GM12878 (cell line): ENCODE measurements at regions not wholly inside any gene's neighbourhood (a gene's known extent, or its start where the extent isn't known, plus 50 kb on each side); places are given as distances from the start of the nearest gene placed in this dataset.

Experiments
- ATAC-seq: fragments of 200-7000 bp; cut with Tn5 transposase; 3 replicates; pipeline ENCODE4 v1.9.1; 2020; ENCODE audit warnings: mild to moderate bottlenecking, moderate library complexity
- BruUV-seq: library from RNA; stranded (reverse); fragments of 400-500 nt; replicated peaks from 2 replicates; lab custom pipeline; 2021; lab: Mats Ljungman, UMichigan
- CTCF ChIA-PET: fragments of 300-600 bp; sonication (Branson Sonifier 250); formaldehyde crosslinking; extraction: SDS; loops from one replicate; lab custom pipeline; 2021; ENCODE audit warnings: inconsistent platforms; lab: Yijun Ruan, JAX
- POLR2A ChIA-PET: fragments of 350-600 bp; formaldehyde crosslinking; extraction: SDS; loops from one replicate; lab custom pipeline; 2021; ENCODE audit warnings: inconsistent platforms; lab: Charles Lee
- RAD21 ChIA-PET: fragments of 300-600 bp; sonication (Branson Sonifier 250); formaldehyde crosslinking; loops from one replicate; lab custom pipeline; 2023; ENCODE audit warnings: antibody characterized with exemption; ENCODE audit not compliant: unreplicated experiment; lab: Charles Lee
- SMC1A ChIA-PET: fragments of 300-600 bp; sonication (Branson Sonifier 250); formaldehyde crosslinking; loops from one replicate; lab custom pipeline; 2023; ENCODE audit not compliant: unreplicated experiment, uncharacterized antibody; lab: Charles Lee
- DNase-seq: peaks from one replicate; pipeline ENCODE4 v3.0.0-alpha.2; 2011; ENCODE audit warnings: low read depth, low spot score
- FAIRE-seq: peaks from 3 replicates; lab custom pipeline; 2011; peaks lifted over from hg19 to GRCh38; lab: Jason Lieb, UNC
- H2AFZ ChIP-seq: 2 replicates; pipeline ENCODE4 v1.6.0; 2011; ENCODE audit warnings: low read depth, low read length, control low read depth; ENCODE audit not compliant: control insufficient read depth
- H3K27ac ChIP-seq: 2 replicates; pipeline ENCODE4 v1.5.1; 2011; ENCODE audit warnings: control low read depth; ENCODE audit not compliant: control insufficient read depth, insufficient read depth
- H3K27me3 ChIP-seq, 2 experiments: replicated peaks in 1 of 2; 2 replicates each; pipeline versions ENCODE4 v1.6.0 to v1.6.1; 2011; ENCODE audit warnings: low read length in 1 of 2; ENCODE audit not compliant: control insufficient read depth in 2 of 2, insufficient read depth in 2 of 2
- H3K36me3 ChIP-seq, 2 experiments: 2 replicates each; pipeline ENCODE4 v1.5.1; 2011; ENCODE audit warnings: low read length in 1 of 2; ENCODE audit not compliant: control insufficient read depth in 2 of 2, insufficient read depth in 2 of 2
- H3K4me1 ChIP-seq: 2 replicates; pipeline ENCODE4 v1.6.1; 2011; ENCODE audit warnings: mild to moderate bottlenecking, low read length, moderate library complexity, mixed read lengths; ENCODE audit not compliant: control insufficient read depth, insufficient read depth
- H3K4me2 ChIP-seq: 2 replicates; pipeline ENCODE4 v1.6.0; 2011; ENCODE audit warnings: control low read depth; ENCODE audit not compliant: control insufficient read depth, insufficient read depth
- H3K4me3 ChIP-seq: fragments of 200-600 bp; sonication (generic); 2 replicates; pipeline ENCODE4 v1.5.1; 2016
- H3K79me2 ChIP-seq: 2 replicates; pipeline ENCODE4 v1.6.0; 2011; ENCODE audit warnings: low read length; ENCODE audit not compliant: control insufficient read depth, insufficient read depth
- H3K9ac ChIP-seq: 2 replicates; pipeline ENCODE4 v1.8.0; 2011; ENCODE audit warnings: low read length, control low read depth, mixed read lengths; ENCODE audit not compliant: control insufficient read depth, insufficient read depth
- H3K9me3 ChIP-seq: replicated peaks from 3 replicates; pipeline ENCODE4 v1.5.1; 2011; ENCODE audit warnings: mild to moderate bottlenecking, low read length; ENCODE audit not compliant: control insufficient read depth, insufficient read depth
- H4K20me1 ChIP-seq: 2 replicates; pipeline ENCODE4 v1.6.0; 2011; ENCODE audit not compliant: control insufficient read depth, insufficient read depth
- ASH2L ChIP-seq: fragments of 300-600, 200-600 bp; sonication (generic); IDR thresholded peaks from 2 replicates; pipeline ENCODE4 v1.6.1; 2017; ENCODE audit warnings: low read depth, mild to moderate bottlenecking, borderline replicate concordance
- BHLHE40 ChIP-seq, 2 experiments: fragments of 450-650 bp in 1 of 2; IDR thresholded peaks; 2 replicates each; pipeline ENCODE4 v1.6.1; 2011 to 2017; ENCODE audit warnings: low read depth in 2 of 2, borderline replicate concordance in 1 of 2, improper control_type of control experiment in 1 of 2, low read length in 1 of 2, mild to moderate bottlenecking in 1 of 2
- CHD1 ChIP-seq: IDR thresholded peaks from 2 replicates; pipeline ENCODE4 v1.6.1; 2012; ENCODE audit warnings: low read depth, low read length, improper control_type of control experiment
- ETV6 ChIP-seq, 2 experiments: fragments of 450-650 bp in 1 of 2; IDR thresholded peaks in 1 of 2; conservative IDR thresholded peaks in 1 of 2; 2 replicates each; pipeline ENCODE4 v1.6.1; 2014; ENCODE audit warnings: antibody characterized with exemption in 1 of 2, borderline replicate concordance in 1 of 2, low read depth in 1 of 2, mild to moderate bottlenecking in 1 of 2, moderate library complexity in 1 of 2
- EZH2 ChIP-seq: IDR thresholded peaks from 2 replicates; pipeline ENCODE4 v1.6.1; 2012; ENCODE audit warnings: low read depth, mild to moderate bottlenecking, control low read depth, inconsistent platforms, low read length, borderline replicate concordance; ENCODE audit not compliant: control insufficient read depth
- GABPA ChIP-seq: IDR thresholded peaks from 2 replicates; pipeline ENCODE4 v1.6.1; 2014; ENCODE audit warnings: antibody characterized with exemption, low read depth, mild to moderate bottlenecking, inconsistent platforms
- HDGF ChIP-seq: fragments of 450-650 bp; IDR thresholded peaks from 2 replicates; pipeline ENCODE4 v1.6.1; 2016; ENCODE audit warnings: antibody characterized with exemption
- MEF2A ChIP-seq: IDR thresholded peaks from 2 replicates; pipeline ENCODE4 v1.6.1; 2011; ENCODE audit warnings: low read depth, mild to moderate bottlenecking, low read length, moderate library complexity; ENCODE audit not compliant: insufficient read depth
- NR2C2 ChIP-seq: IDR thresholded peaks from 2 replicates; pipeline ENCODE4 v1.6.1; 2011; ENCODE audit warnings: borderline replicate concordance, low read depth; ENCODE audit not compliant: control insufficient read depth, insufficient read length
- SMAD1 ChIP-seq: fragments of 450-650 bp; IDR thresholded peaks from 2 replicates; pipeline ENCODE4 v1.6.1; 2018; ENCODE audit warnings: mild to moderate bottlenecking, low read depth; ENCODE audit not compliant: partially characterized antibody
- SRF ChIP-seq, 2 experiments: IDR thresholded peaks; 2 replicates each; pipeline ENCODE4 v1.6.1; 2011; ENCODE audit warnings: low read depth in 2 of 2, low read length in 2 of 2, mild to moderate bottlenecking in 1 of 2, moderate library complexity in 1 of 2
- WGBS: methylation state at CpG from one replicate; pipeline ENCODE4 v1.1.6; 2016; ENCODE audit warnings: low lambda C conversion rate; ENCODE audit not compliant: insufficient replicate concordance, insufficient coverage; ENCODE audit errors: missing lambda C conversion rate; 5-methylcytosine and 5-hydroxymethylcytosine counted together
- in situ Hi-C: fragments of 300-500 bp; cut with MboI; formaldehyde crosslinking; loops from 9 replicates; pipeline ENCODE4 v1.14.3; 2018; ENCODE audit warnings: mixed read lengths
- intact Hi-C: fragments of 100-400 bp; cut with micrococcal nuclease; formaldehyde crosslinking; loops from one replicate; pipeline ENCODE4 v1.14.2; 2022; ENCODE audit not compliant: unreplicated experiment
- TF ChIP-seq, protein P1 (sequence below): fragments of 150-350 bp; IDR thresholded peaks from 2 replicates; pipeline ENCODE4 v1.6.1; 2016; ENCODE audit warnings: low read depth, low read length
- TF ChIP-seq, protein P2 (sequence below): IDR thresholded peaks from 2 replicates; pipeline ENCODE4 v1.6.1; 2011; ENCODE audit warnings: borderline replicate concordance, low read depth, mild to moderate bottlenecking, moderate library complexity, low read length; ENCODE audit not compliant: insufficient read depth, poor library complexity, severe bottlenecking

DNA sequence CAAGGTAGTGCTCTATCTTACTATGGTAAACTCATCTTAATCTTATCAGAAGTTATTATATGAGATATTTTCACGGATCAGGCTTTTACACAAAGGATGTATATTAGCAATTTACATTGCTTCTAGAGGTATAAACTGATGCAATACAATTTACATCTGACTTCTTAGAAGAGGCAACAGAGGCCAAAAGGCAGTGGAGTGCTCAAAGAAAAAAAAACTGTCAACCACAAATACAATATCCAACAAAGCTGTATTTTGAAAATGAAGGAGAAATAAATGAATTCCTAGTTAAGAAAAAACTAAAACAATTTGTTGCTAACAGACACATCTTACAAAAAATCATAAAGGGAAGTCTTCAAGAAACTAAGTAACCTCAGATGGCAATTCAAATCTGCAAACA lies 1031.5 kb upstream of the CNTNAP5 start:
- FAIRE-seq: no peak
- WGBS: 0% methylated on average over 1 of the region's 1 CpG
- no peaks in the 10 kb centered on the region for H3K4me1 ChIP-seq
- no peaks in the 10 kb centered on the region for H3K36me3 ChIP-seq
- H3K27ac ChIP-seq: no peak overlapping the region
- H3K27me3 ChIP-seq: no peaks in the 10 kb centered on the region
- POLR2A ChIA-PET: no interaction called here
- in situ Hi-C loops: no loop called here
- CTCF ChIA-PET: no interaction called here
- H3K4me3 ChIP-seq: no peak overlapping the region
- H4K20me1 ChIP-seq: no peaks in the 10 kb centered on the region
- BruUV-seq: no TSS peak
- intact Hi-C loops: no loop called here
- no peak for ATAC-seq
- no peak for DNase-seq
- no peak overlapping the region for H2AFZ ChIP-seq
- H3K79me2 ChIP-seq: no peaks in the 10 kb centered on the region
- TF ChIP-seq EZH2 (no peak), BHLHE40 (IDR thresholded peaks at IDR 0.05; ENCODE audit: borderline replicate concordance in 1 of 2, low read depth in 2 of 2, low read length in 1 of 2) (no peak), SRF (IDR thresholded peaks at IDR 0.05; ENCODE audit: low read depth in 2 of 2, low read length in 2 of 2) (no peak), CHD1 (no peak), ASH2L (no peak), GABPA (no peak), ETV6 (conservative IDR thresholded peaks at IDR 0.05 in 1 of 2, IDR thresholded peaks at IDR 0.05 in 1 of 2; ENCODE audit: borderline replicate concordance in 1 of 2, low read depth in 1 of 2) (no peak), HDGF (no peak), SMAD1 (no peak), MEF2A (no peak), NR2C2 (no peak)
- TF ChIP-seq, protein P1, sequence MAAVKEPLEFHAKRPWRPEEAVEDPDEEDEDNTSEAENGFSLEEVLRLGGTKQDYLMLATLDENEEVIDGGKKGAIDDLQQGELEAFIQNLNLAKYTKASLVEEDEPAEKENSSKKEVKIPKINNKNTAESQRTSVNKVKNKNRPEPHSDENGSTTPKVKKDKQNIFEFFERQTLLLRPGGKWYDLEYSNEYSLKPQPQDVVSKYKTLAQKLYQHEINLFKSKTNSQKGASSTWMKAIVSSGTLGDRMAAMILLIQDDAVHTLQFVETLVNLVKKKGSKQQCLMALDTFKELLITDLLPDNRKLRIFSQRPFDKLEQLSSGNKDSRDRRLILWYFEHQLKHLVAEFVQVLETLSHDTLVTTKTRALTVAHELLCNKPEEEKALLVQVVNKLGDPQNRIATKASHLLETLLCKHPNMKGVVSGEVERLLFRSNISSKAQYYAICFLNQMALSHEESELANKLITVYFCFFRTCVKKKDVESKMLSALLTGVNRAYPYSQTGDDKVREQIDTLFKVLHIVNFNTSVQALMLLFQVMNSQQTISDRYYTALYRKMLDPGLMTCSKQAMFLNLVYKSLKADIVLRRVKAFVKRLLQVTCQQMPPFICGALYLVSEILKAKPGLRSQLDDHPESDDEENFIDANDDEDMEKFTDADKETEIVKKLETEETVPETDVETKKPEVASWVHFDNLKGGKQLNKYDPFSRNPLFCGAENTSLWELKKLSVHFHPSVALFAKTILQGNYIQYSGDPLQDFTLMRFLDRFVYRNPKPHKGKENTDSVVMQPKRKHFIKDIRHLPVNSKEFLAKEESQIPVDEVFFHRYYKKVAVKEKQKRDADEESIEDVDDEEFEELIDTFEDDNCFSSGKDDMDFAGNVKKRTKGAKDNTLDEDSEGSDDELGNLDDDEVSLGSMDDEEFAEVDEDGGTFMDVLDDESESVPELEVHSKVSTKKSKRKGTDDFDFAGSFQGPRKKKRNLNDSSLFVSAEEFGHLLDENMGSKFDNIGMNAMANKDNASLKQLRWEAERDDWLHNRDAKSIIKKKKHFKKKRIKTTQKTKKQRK: no peak
- TF ChIP-seq, protein P2, sequence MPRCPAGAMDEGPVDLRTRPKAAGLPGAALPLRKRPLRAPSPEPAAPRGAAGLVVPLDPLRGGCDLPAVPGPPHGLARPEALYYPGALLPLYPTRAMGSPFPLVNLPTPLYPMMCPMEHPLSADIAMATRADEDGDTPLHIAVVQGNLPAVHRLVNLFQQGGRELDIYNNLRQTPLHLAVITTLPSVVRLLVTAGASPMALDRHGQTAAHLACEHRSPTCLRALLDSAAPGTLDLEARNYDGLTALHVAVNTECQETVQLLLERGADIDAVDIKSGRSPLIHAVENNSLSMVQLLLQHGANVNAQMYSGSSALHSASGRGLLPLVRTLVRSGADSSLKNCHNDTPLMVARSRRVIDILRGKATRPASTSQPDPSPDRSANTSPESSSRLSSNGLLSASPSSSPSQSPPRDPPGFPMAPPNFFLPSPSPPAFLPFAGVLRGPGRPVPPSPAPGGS: no peak
- RAD21 ChIA-PET: no interaction called here
- SMC1A ChIA-PET: interaction anchor here (1.3 kb wide), 1 partner anchor 79 kb away, joined by 3 read pairs; no protein-coding TSS in a partner anchor
- H3K4me2 ChIP-seq: no peak overlapping the region
- H3K9ac ChIP-seq: no peak overlapping the region
- no peaks in the 10 kb centered on the region for H3K9me3 ChIP-seq
